ENCODE measurements at regions not wholly inside any gene's neighbourhood (a gene's known extent, or its start where the extent isn't known, plus 50 kb on each side); places are given as distances from the start of the nearest gene placed in this dataset.

DNA sequence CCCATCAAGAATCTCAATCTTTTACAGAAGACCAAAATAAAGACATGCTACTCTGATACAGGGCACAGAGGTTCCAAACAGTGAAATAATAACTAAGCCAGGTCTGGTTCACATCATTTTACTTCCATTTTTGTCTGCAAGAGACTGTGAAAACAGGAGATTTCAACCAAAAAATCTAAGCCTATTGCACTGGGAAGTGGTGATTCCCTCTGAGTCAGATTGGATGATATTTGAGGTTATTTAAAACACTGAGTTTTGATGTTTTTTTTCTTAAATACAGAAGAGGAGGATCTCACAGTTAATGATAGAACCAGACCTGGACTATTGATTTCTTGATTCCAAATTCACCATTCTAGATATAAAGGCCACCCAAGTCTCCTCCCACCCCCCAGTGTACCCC, 117.3 kb upstream of the FAM20A start:
- TF ChIP-seq, protein P1, sequence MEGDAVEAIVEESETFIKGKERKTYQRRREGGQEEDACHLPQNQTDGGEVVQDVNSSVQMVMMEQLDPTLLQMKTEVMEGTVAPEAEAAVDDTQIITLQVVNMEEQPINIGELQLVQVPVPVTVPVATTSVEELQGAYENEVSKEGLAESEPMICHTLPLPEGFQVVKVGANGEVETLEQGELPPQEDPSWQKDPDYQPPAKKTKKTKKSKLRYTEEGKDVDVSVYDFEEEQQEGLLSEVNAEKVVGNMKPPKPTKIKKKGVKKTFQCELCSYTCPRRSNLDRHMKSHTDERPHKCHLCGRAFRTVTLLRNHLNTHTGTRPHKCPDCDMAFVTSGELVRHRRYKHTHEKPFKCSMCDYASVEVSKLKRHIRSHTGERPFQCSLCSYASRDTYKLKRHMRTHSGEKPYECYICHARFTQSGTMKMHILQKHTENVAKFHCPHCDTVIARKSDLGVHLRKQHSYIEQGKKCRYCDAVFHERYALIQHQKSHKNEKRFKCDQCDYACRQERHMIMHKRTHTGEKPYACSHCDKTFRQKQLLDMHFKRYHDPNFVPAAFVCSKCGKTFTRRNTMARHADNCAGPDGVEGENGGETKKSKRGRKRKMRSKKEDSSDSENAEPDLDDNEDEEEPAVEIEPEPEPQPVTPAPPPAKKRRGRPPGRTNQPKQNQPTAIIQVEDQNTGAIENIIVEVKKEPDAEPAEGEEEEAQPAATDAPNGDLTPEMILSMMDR (IDR thresholded peaks at IDR 0.05), result no peak
- TF ChIP-seq POLR2A (IDR thresholded peaks at IDR 0.05), result no peak
- no peak for TF ChIP-seq POLR2AphosphoS5 (IDR thresholded peaks at IDR 0.05; ENCODE audit: insufficient read depth in 1 of 2, low read depth in 1 of 2)

All from vagina (tissue), 2 donors.